Activated naive CD4-positive, alpha-beta T cell treated with anti-CD3 and anti-CD28 coated beads, Interleukin-2, amount 50 U/mL, for 16 hours (primary cell): ENCODE measurements at regions not wholly inside any gene's neighbourhood (a gene's known extent, or its start where the extent isn't known, plus 50 kb on each side); places are given as distances from the start of the nearest gene placed in this dataset.
"Not testable (repeated sequence)": the region's sequence is repeated elsewhere in the genome, so short reads cannot be mapped to it uniquely, and the experiment has no call there.

Source experiments
- DNase-seq: peaks from one replicate; pipeline ENCODE4 v3.0.0-alpha.2; 2020

GRCh38 chrX:3994315-3994714 is 280.9 kb upstream of the PRKX start:
- no peak for DNase-seq

GRCh38 chrX:3990569-3990968 is 277.1 kb upstream of the PRKX start:
- no peak for DNase-seq

GRCh38 chrX:3972104-3972858 is 258.8 kb upstream of the PRKX start:
- DNase-seq: not testable (repeated sequence)

DNA sequence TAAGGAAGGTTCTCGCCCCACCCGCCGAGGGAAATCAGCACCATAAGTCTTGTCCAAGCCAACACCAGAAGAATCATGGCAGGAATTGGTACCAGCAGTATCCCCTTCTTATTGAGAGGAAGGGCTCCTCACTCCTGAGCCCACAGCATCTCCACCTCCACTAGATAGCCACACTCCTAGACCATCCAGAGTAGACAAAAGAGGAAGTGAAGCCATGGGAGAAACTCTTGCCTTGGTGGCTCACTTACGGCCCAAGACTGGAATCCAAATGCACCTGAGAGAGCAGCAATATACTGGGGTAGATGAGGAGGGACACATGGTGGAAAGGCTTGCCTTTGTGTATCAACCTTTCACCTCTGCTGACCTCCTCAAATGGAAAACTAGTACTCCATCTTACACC is 255.3 kb upstream of the PRKX start:
- no peak for DNase-seq

DNA sequence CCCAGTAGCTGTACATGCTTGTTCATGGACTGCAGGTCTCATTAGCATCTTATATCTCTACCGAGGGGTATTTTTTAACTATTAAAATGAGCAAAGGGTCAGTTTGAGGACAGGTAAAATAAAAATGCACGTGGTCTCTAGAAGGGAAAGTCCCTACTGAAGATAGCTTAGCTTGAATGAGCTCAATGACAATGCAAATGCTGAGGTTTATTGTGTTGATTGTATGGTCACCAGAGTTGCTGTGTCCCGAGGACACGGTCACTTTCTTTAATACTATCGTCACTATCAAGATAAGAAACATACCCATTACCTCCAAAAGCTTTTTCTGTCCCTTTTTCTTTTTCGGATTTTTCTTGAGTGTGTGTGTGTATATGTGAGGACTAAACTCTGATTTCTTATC is 250.5 kb upstream of the PRKX start:
- DNase-seq: no peak

DNA sequence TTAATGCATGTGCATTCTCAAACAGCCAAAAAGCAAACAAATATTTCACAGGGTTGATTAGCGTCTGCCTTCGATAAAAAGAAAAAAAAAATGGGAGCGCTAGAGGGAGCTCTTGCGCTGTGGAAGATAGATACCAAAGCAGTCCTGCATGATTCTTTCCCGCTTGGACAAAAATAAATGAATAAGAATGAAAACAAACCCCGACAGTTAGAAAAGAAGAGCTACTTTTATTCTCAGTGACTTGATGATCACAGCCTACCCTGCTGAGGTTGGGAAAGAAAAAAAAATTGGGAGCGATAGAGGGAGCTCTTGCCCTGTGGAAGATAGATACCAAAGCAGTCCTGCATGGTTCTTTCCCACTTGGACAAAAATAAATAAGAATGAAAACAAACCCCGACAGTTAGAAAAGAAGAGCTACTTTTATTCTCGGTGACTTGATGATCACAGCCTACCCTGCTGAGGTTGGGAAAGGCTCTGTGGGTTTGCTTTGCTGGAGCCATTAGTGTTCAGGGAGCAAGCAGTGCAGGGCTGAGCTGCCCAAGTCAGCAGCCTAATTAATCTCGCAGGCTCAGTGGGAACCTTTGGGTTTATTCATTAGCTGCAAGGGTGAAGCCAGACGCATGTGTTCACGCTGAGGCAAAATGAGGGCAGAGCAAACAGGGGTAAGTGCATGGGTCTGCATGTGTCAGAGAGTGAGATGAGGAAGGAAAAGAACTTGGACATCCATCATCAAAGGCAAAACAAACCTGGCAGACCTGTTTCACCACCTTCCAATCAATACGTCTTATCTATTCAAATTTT is 249.3 kb upstream of the PRKX start:
- DNase-seq: no peak

- no peak for DNase-seq
Observed at GRCh38 chrX:3960952-3961351, 247.5 kb upstream of the PRKX start.

- DNase-seq: no peak
Observed at GRCh38 chrX:3951859-3952258, 238.4 kb upstream of the PRKX start.

- no peak for DNase-seq
Observed at GRCh38 chrX:3950373-3950772, 236.9 kb upstream of the PRKX start.

GRCh38 chrX:3943965-3944364 is 230.5 kb upstream of the PRKX start:
- DNase-seq: no peak

- no peak for DNase-seq
Observed at GRCh38 chrX:3940000-3940610, 226.7 kb upstream of the PRKX start.

DNA sequence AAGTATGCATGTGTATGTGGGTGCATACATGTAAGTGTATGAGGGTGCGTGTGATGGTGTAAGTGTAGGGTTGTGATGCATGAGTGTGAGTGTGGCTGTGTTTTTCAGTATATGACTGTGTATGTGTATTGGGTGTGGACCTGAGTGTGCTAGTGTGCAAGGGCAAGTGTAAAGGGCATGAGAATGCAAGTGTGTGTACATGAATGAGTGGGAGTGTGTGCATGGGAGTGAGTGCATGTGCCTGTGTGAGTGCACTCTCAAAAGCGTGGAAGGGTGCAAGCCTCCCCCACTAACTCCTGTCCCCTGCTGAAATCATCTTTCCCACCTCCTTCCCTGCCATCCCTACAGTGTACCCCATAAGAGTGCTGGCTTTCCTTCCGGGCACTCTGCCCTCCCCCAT is 225.1 kb upstream of the PRKX start:
- no peak for DNase-seq

GRCh38 chrX:3935196-3935595 is 221.7 kb upstream of the PRKX start:
- DNase-seq: not testable (repeated sequence)

DNA sequence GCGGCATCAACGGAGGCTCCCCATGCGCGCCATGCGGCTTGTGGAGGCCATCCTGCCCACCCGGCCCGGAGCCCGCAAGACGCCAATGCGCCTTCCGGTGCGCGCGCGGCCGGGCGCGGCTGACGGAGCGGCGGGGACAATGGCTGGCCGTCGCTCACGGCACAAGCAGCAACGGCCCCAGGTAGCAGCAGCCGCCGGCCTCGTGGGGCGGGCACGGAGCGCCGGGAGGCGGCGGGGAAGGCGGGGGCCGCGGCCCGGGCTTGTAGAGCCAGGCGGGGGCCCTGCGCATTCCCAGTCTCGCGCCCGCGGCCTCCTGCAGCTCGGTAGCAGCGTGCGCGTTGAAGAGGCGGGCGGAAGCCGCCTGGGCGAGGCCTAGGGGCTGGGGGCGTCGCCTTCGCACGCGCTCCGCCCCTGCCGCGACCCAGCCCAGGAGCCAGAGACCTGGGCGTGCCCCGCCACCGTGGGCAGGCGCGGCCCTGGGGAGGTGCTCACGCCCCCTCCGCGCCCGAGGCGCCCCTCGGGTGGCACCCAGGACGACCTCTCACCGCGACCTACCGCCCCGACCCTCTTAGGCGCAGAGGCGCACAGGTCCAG is 207.1 kb upstream of the PRKX start:
- not testable (repeated sequence) for DNase-seq

DNA sequence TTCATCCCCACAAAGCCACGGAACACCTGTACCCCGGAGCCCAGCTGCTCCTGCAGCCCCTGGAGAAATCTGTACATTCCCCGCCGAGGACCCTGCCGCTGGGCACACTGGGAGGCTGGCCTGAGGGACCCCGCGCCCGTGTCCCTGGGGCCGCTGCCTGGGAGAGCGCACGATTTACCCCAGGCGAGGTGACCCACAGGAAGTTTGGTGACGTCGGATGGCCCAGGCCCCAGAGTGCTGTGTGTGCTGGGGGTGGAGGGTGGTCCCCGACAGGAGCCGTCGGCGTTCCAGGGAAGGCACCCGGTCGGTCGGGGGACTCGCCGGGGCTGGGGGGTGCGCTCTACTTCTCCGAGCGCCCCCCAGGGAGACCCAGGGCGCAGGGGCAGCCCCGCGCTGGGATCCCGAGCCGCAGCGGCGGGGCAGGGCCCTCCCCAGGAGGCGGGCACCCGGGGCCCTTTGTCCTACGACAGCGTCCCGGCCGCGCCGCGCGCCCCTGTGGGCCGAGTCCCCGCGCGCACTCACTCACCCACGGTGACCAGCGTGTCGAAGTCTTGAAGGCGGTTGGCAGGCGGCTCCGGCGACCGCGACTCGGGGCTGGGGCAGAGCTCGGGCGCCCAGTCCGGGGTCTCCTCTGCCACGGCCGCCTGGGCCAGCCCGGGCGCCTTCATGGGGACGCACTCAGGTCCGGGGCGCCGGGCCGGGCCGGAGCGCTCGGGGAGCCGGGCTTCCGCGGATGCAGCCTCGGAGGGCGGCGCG is 206.4 kb upstream of the PRKX start:
- DNase-seq: not testable (repeated sequence)

DNA sequence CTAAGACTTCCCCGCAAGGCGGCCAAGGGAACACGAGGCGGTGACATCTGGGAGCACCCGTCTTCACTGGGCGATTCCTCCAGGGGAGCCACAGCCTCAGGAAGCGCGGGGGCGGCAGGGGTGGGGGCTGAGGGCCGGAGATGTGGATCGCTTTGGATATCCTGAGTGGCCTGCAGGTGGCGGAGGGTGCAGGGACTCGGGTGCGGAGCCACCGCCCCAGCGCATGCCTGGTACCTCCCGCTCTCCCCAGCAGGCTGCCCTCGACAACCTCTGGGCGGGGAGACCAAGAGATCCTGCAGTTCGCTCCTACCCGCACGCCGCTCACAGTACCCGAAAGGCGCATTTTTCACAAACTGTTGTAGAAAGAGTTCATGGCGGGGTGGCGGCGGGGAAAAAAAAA is 201.4 kb upstream of the PRKX start:
- not testable (repeated sequence) for DNase-seq

GRCh38 chrX:3914059-3914458 is 200.6 kb upstream of the PRKX start:
- not testable (repeated sequence) for DNase-seq

DNA sequence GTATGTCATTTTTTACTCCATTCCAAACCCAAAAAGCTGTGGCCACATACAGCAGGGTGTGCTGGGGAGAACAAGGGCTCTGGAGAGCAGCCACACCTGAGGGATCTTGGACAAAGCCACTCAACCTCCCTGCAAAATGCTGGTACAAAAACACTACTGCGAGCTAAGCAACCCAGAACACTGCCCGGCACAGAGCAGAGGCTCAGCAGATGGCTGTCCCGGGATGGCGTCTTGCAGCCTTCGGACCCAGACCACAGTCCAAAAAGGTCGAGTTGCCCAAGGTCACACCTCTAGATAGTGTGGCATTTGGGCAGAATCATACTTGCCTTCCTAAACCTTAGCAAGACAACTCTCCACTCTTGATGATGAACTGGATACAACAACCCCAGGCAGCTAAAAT is 197.6 kb upstream of the PRKX start:
- not testable (repeated sequence) for DNase-seq

DNA sequence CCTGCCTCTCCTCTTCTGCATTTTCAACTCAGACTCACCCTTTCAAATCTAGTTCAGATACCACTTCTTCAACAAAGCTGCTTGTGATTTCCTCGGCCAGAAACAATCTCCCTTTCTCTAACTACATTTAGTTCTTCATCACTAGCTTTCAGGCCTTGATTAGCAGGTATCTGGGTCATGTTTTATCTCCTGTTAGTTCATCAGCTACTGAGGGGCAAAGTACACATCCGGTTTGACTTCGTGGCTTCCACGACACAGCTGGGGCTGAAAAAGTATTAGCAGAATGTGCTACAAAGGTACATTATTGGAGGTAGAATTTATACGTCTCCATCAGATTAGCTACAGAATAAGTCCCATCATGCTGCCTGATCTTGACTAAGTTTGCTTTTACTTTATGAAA is 197.2 kb upstream of the PRKX start:
- DNase-seq: not testable (repeated sequence)

- not testable (repeated sequence) for DNase-seq
Observed at GRCh38 chrX:3905522-3906258, 192.2 kb upstream of the PRKX start.

- not testable (repeated sequence) for DNase-seq
Observed at GRCh38 chrX:3902222-3902621, 188.8 kb upstream of the PRKX start.

DNA sequence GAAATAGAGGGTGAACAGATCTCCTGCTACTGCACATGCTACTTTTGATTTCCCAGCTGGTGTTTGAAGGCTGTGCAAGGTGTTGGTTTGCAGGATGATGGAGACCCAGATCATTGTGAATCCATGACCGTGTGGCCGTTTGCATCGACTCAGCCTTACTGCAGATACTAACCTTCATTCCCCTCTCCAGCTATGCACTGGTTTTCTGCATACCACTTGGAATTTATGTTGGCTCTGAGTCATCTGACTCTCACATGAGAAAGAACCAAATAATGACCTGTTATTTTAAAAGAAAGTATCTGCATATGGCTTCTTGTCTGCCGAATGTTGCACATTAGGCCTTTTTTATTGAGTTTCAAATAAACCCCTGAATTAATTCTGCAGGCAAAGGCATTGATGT is 183.3 kb upstream of the PRKX start:
- DNase-seq: not testable (repeated sequence)
